ENCODE measurements at regions not wholly inside any gene's neighbourhood (a gene's known extent, or its start where the extent isn't known, plus 50 kb on each side); places are given as distances from the start of the nearest gene placed in this dataset.

DNA sequence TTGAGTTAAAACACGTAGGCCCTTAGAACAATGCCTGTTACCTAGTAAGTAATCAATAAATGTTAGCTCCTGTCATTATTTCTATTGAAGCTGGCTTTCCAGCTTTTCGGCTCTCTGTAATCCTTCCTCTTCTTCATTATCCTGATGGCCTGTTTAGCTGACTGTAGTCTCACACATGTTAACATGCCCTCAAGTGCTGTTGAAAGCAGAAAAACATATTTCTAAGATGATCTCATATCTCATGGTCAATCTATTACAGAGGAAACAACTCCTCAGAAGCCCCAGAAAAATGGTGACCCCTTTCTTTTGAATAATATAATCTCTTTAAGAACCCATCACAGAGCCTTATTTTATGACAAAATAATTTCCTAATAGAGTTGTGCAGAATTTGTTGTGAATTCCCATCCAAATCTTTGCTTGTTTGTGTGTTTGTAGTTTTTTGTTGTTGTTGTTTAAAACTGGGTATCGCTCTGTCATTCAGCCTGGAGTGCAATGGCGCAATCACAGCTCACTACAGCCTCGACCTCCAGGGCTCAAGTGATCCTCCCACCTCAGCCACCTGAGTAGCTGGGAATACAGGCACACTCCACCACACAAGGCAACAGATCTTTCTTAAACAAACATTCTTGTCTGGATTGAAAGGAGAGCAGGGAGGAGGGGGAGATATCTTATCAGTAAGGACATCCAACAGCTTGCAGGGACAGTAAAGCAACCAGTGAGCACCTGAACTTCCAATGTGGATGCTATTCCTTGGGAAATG is 242.5 kb upstream of the CAND1 start:
- Histone ChIP-seq H3K9ac (no peak overlapping the region), H2AFZ (no peak overlapping the region), H3K27me3 (ENCODE audit: control insufficient read depth, insufficient read depth, low read length) (no peaks in the 10 kb centered on the region), H3K4me2 (ENCODE audit: low read length) (no peak overlapping the region), H3K4me1 (peaks cover 21% of the 10 kb centered on the region), H3K4me3 (ENCODE audit: low read depth, low read length) (no peak overlapping the region), H3K9me3 (ENCODE audit: control insufficient read depth, low read length) (no peaks in the 10 kb centered on the region), H3K27ac (no peak overlapping the region), H3K36me3 (ENCODE audit: control insufficient read depth, insufficient read depth, low read length) (no peaks in the 10 kb centered on the region), H3K79me2 (peaks cover 30% of the 10 kb centered on the region)
- no peak for TF ChIP-seq CTCF (IDR thresholded peaks at IDR 0.05)

GRCh38 chr12:67028529-67028928 is 240.6 kb upstream of the CAND1 start:
- no peaks in the 10 kb centered on the region for H3K27me3 ChIP-seq (ENCODE audit: control insufficient read depth, insufficient read depth, low read length)

DNA sequence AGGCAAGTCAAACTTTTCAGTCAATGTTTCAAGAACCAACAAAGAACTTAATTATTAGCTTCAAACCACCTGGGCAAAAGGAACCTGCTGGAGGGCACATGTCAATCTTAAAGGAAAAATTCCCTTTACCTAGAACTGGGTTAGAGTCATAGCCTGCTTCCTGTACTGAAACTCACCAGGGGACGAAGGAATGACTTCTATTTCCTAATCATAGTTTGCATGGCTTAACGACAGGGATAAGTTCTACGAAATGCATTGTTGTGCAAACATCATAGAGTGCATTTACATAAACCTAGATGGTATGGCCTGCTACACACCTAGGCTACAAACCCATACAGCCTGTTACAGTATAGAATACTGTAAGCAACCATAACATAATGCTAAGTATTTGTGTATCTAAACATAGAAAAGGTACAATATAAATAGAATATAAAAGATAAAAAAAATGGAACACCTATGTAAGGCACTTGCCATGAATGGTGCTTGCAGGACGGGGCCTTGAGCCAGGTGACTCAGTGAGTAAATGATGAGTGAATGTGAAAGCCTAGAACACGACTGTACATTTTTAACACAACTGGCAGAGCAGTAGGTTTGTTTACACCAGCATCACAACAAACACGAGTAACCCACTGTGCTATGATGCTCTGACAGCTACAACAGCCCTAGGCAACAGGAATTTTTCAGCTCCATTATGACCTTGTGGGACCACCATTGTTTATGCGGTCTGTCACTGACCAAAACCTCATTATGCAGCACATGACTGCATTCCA is 234.9 kb upstream of the CAND1 start:
- H3K4me2 ChIP-seq (ENCODE audit: low read length), result no peak overlapping the region
- no peaks in the 10 kb centered on the region for H3K36me3 ChIP-seq (ENCODE audit: control insufficient read depth, insufficient read depth, low read length)
- no peak overlapping the region for H2AFZ ChIP-seq
- H3K79me2 ChIP-seq, result peaks cover 36% of the 10 kb centered on the region
- no peak overlapping the region for H3K4me3 ChIP-seq (ENCODE audit: low read depth, low read length)
- no peaks in the 10 kb centered on the region for H3K27me3 ChIP-seq (ENCODE audit: control insufficient read depth, insufficient read depth, low read length)
- H3K4me1 ChIP-seq, result peaks cover 3% of the 10 kb centered on the region
- H3K9me3 ChIP-seq (ENCODE audit: control insufficient read depth, low read length), result no peaks in the 10 kb centered on the region
- no peak overlapping the region for H3K9ac ChIP-seq
- TF ChIP-seq CTCF (IDR thresholded peaks at IDR 0.05), result no peak
- H3K27ac ChIP-seq, result no peak overlapping the region

More at GRCh38 chr12:67028529-67028928, 240.6 kb upstream of the CAND1 start:
- Histone ChIP-seq H2AFZ (no peak overlapping the region), H3K4me2 (ENCODE audit: low read length) (no peak overlapping the region), H3K36me3 (ENCODE audit: control insufficient read depth, insufficient read depth, low read length) (no peaks in the 10 kb centered on the region), H3K4me3 (ENCODE audit: low read depth, low read length) (no peak overlapping the region), H3K9ac (no peak overlapping the region), H3K9me3 (ENCODE audit: control insufficient read depth, low read length) (no peaks in the 10 kb centered on the region), H3K79me2 (peaks cover 22% of the 10 kb centered on the region), H3K27ac (no peak overlapping the region), H3K4me1 (peaks cover 21% of the 10 kb centered on the region)
- no peak for TF ChIP-seq CTCF (IDR thresholded peaks at IDR 0.05)

GRCh38 chr12:67035121-67035520 is 234.0 kb upstream of the CAND1 start:
- Histone ChIP-seq H3K4me3 (ENCODE audit: low read depth, low read length) (no peak overlapping the region), H3K9ac (no peak overlapping the region), H3K27ac (no peak overlapping the region), H3K4me2 (ENCODE audit: low read length) (no peak overlapping the region), H2AFZ (no peak overlapping the region), H3K36me3 (ENCODE audit: control insufficient read depth, insufficient read depth, low read length) (no peaks in the 10 kb centered on the region), H3K4me1 (peaks cover 10% of the 10 kb centered on the region), H3K27me3 (ENCODE audit: control insufficient read depth, insufficient read depth, low read length) (no peaks in the 10 kb centered on the region), H3K9me3 (ENCODE audit: control insufficient read depth, low read length) (no peaks in the 10 kb centered on the region), H3K79me2 (peaks cover 38% of the 10 kb centered on the region)
- no peak for TF ChIP-seq CTCF (IDR thresholded peaks at IDR 0.05)

All from parathyroid adenoma (tissue), 2 donors.